HCT116 (cell line): ENCODE measurements at regions not wholly inside any gene's neighbourhood (a gene's known extent, or its start where the extent isn't known, plus 50 kb on each side); places are given as distances from the start of the nearest gene placed in this dataset.

Experiments used
- ATAC-seq: fragments of 200-7000 bp; cut with Tn5 transposase; 2 replicates; pipeline ENCODE4 v1.9.1; 2020; ENCODE audit warnings: mild to moderate bottlenecking, moderate library complexity
- BruUV-seq: library from RNA; stranded (reverse); fragments of 400-500 nt; replicated peaks from 2 replicates; lab custom pipeline; 2021; lab: Mats Ljungman, UMichigan
- CTCF ChIA-PET: fragments of 300-600 bp; sonication (Branson Sonifier 250); formaldehyde crosslinking; loops from one replicate; lab custom pipeline; 2021; ENCODE audit warnings: antibody characterized with exemption; lab: Charles Lee
- POLR2A ChIA-PET: fragments of 300-600, 350-600 bp; sonication (Branson Sonifier 250); formaldehyde crosslinking; loops from one replicate; lab custom pipeline; 2021; ENCODE audit warnings: antibody characterized with exemption; lab: Charles Lee
- RAD21 ChIA-PET, 2 experiments: fragments of 300-600 bp; sonication (Branson Sonifier 250); formaldehyde crosslinking; loops; one replicate each; lab custom pipeline; 2023; ENCODE audit warnings: low total read pairs in 2 of 2; ENCODE audit not compliant: uncharacterized antibody in 2 of 2, unreplicated experiment in 2 of 2, low non-redundant PET in 1 of 2; lab: Charles Lee
- DNase-seq: peaks from one replicate; pipeline ENCODE4 v3.0.0-alpha.2; 2010; ENCODE audit warnings: low read depth, low spot score
- H2AFZ ChIP-seq: fragments of 200-600 bp; shearing (Covaris generic), sonication (generic); 2 replicates; pipeline ENCODE4 v1.6.1; 2017; ENCODE audit warnings: low read depth, mixed run types, mixed read lengths, antibody characterized with exemption, low read length; ENCODE audit not compliant: poor library complexity, severe bottlenecking
- H3K27ac ChIP-seq: 2 replicates; pipeline ENCODE4 v1.5.1; 2012; ENCODE audit warnings: low read depth, low read length
- H3K27me3 ChIP-seq: fragments of 200-600 bp; sonication (generic); 2 replicates; pipeline ENCODE4 v1.6.1; 2016; ENCODE audit warnings: mixed run types, low read length, mixed read lengths; ENCODE audit not compliant: insufficient read depth
- H3K36me3 ChIP-seq, 2 experiments: fragments of 200-500 bp in 1 of 2; fragments of 200-600 bp in 1 of 2; sonication (Bioruptor generic) in 1 of 2; sonication (generic) in 1 of 2; 2 replicates each; pipeline versions ENCODE4 v1.5.1 to v1.6.1; 2014 to 2016; ENCODE audit warnings: low read length in 2 of 2, inconsistent platforms in 1 of 2, mixed read lengths in 1 of 2, mixed run types in 1 of 2; ENCODE audit not compliant: insufficient read depth in 2 of 2, control insufficient read depth in 1 of 2
- H3K4me1 ChIP-seq, 2 experiments: fragments of 200-600 bp in 1 of 2; sonication (generic) in 1 of 2; 2 replicates each; pipeline versions ENCODE4 v1.5.1 to v1.6.1; 2012 to 2017; ENCODE audit warnings: low read length in 2 of 2, inconsistent platforms in 1 of 2, mild to moderate bottlenecking in 1 of 2, mixed read lengths in 1 of 2, mixed run types in 1 of 2, moderate library complexity in 1 of 2; ENCODE audit not compliant: insufficient read depth in 2 of 2, control insufficient read depth in 1 of 2
- H3K4me2 ChIP-seq: fragments of 200-600 bp; sonication (generic); 2 replicates; pipeline ENCODE4 v1.6.1; 2017; ENCODE audit warnings: mixed run types, low read length, mixed read lengths
- H3K4me3 ChIP-seq, 2 experiments: fragments of 200-600 bp in 1 of 2; sonication (generic) in 1 of 2; replicated peaks in 1 of 2; 2 replicates each; pipeline ENCODE4 v1.5.1; 2011 to 2016; ENCODE audit warnings: low read length in 2 of 2, control low read depth in 1 of 2, low read depth in 1 of 2, mild to moderate bottlenecking in 1 of 2, mixed read lengths in 1 of 2, mixed run types in 1 of 2
- H3K79me2 ChIP-seq: fragments of 200-600 bp; sonication (generic); 2 replicates; pipeline ENCODE4 v1.6.1; 2017; ENCODE audit warnings: mild to moderate bottlenecking, mixed run types, low read length, moderate library complexity, mixed read lengths; ENCODE audit not compliant: insufficient read depth
- H3K9ac ChIP-seq: fragments of 200-600 bp; sonication (generic); 2 replicates; pipeline ENCODE4 v1.6.1; 2016; ENCODE audit warnings: low read length, mixed read lengths
- H3K9me2 ChIP-seq: fragments of 200-600 bp; sonication (generic), shearing (Covaris generic); 2 replicates; pipeline ENCODE4 v1.6.1; 2017; ENCODE audit warnings: mixed run types, mild to moderate bottlenecking, moderate library complexity; ENCODE audit not compliant: insufficient read depth
- H3K9me3 ChIP-seq, 2 experiments: fragments of 200-500 bp in 1 of 2; fragments of 200-600 bp in 1 of 2; sonication (Bioruptor generic) in 1 of 2; sonication (generic) in 1 of 2; 2 replicates each; pipeline ENCODE4 v1.6.1; 2014 to 2017; ENCODE audit warnings: low read length in 2 of 2, mixed read lengths in 2 of 2, inconsistent platforms in 1 of 2, low read depth in 1 of 2, mild to moderate bottlenecking in 1 of 2, mixed run types in 1 of 2, moderate library complexity in 1 of 2; ENCODE audit not compliant: control insufficient read depth in 1 of 2, insufficient read depth in 1 of 2
- H4K20me1 ChIP-seq: fragments of 200-600 bp; sonication (generic), shearing (Covaris generic); 2 replicates; pipeline ENCODE4 v1.6.1; 2017; ENCODE audit warnings: mixed run types, mild to moderate bottlenecking, moderate library complexity; ENCODE audit not compliant: insufficient read depth
- CBX3 ChIP-seq: IDR thresholded peaks from 2 replicates; pipeline ENCODE4 v1.6.1; 2012; ENCODE audit warnings: low read depth
- POLR2A ChIP-seq: IDR thresholded peaks from 2 replicates; pipeline ENCODE4 v1.7.0; 2011; ENCODE audit warnings: borderline replicate concordance; ENCODE audit not compliant: insufficient read depth, insufficient read length; ENCODE audit errors: extremely low read depth
- ZNF274 ChIP-seq: fragments of 200-500 bp; sonication (Bioruptor generic); IDR thresholded peaks from 2 replicates; pipeline ENCODE4 v1.6.1; 2014; ENCODE audit warnings: mild to moderate bottlenecking, low read depth, low read length, inconsistent platforms
- intact Hi-C: fragments of 100-400 bp; cut with micrococcal nuclease; formaldehyde crosslinking; loops from 2 replicates; pipeline ENCODE4 v1.10.0; 2022
- TF ChIP-seq, protein P1 (sequence below): IDR thresholded peaks from 2 replicates; pipeline ENCODE4 v1.6.1; 2012; ENCODE audit warnings: low read depth
- TF ChIP-seq, protein P2 (sequence below): IDR thresholded peaks from 2 replicates; pipeline ENCODE4 v1.6.1; 2012

DNA sequence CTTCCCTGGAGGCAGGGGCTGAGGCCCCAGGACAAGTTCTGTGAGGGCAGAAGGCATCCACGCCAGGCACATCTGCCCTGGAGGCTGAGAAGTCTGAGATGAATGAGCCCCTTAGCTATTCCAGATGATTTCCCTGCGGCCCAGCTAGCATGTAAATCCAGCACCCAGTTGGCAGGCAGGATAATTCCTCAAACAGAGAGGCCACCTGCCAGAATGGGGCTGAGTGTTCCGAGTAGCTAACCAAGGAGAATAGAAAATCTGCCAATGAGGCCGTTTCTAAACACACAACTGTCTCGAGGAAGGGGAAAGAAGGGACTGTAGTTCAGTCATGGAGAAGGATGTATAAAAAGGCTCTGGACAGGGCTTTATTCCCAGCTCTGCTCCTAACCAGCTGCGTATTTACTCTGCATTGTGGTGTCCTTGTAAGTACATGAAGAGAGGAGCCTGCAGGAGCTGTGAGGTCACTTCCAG, 211.4 kb upstream of the CDYL start:
- ChIA-PET CTCF (no interaction called here), RAD21 (no interaction called here), POLR2A (no interaction called here)
- no peaks in the 10 kb centered on the region for H4K20me1 ChIP-seq
- TF ChIP-seq, protein P1, sequence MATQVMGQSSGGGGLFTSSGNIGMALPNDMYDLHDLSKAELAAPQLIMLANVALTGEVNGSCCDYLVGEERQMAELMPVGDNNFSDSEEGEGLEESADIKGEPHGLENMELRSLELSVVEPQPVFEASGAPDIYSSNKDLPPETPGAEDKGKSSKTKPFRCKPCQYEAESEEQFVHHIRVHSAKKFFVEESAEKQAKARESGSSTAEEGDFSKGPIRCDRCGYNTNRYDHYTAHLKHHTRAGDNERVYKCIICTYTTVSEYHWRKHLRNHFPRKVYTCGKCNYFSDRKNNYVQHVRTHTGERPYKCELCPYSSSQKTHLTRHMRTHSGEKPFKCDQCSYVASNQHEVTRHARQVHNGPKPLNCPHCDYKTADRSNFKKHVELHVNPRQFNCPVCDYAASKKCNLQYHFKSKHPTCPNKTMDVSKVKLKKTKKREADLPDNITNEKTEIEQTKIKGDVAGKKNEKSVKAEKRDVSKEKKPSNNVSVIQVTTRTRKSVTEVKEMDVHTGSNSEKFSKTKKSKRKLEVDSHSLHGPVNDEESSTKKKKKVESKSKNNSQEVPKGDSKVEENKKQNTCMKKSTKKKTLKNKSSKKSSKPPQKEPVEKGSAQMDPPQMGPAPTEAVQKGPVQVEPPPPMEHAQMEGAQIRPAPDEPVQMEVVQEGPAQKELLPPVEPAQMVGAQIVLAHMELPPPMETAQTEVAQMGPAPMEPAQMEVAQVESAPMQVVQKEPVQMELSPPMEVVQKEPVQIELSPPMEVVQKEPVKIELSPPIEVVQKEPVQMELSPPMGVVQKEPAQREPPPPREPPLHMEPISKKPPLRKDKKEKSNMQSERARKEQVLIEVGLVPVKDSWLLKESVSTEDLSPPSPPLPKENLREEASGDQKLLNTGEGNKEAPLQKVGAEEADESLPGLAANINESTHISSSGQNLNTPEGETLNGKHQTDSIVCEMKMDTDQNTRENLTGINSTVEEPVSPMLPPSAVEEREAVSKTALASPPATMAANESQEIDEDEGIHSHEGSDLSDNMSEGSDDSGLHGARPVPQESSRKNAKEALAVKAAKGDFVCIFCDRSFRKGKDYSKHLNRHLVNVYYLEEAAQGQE = no peak
- no peak for TF ChIP-seq POLR2A
- TF ChIP-seq, protein P2, sequence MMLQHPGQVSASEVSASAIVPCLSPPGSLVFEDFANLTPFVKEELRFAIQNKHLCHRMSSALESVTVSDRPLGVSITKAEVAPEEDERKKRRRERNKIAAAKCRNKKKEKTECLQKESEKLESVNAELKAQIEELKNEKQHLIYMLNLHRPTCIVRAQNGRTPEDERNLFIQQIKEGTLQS = no peak
- no peak for TF ChIP-seq ZNF274
- BruUV-seq = no TSS peak
- intact Hi-C loops = no loop called here
- H3K4me2 ChIP-seq = no peak overlapping the region
- no peak for DNase-seq
- no peaks in the 10 kb centered on the region for H3K79me2 ChIP-seq
- no peaks in the 10 kb centered on the region for H3K9me2 ChIP-seq
- no peaks in the 10 kb centered on the region for H3K27me3 ChIP-seq
- no peak overlapping the region for H3K4me3 ChIP-seq
- no peaks in the 10 kb centered on the region for H3K9me3 ChIP-seq
- no peaks in the 10 kb centered on the region for H3K4me1 ChIP-seq
- H3K36me3 ChIP-seq = no peaks in the 10 kb centered on the region
- no peak overlapping the region for H3K27ac ChIP-seq
- no peak overlapping the region for H3K9ac ChIP-seq
- ATAC-seq = no peak
- H2AFZ ChIP-seq = no peak overlapping the region

DNA sequence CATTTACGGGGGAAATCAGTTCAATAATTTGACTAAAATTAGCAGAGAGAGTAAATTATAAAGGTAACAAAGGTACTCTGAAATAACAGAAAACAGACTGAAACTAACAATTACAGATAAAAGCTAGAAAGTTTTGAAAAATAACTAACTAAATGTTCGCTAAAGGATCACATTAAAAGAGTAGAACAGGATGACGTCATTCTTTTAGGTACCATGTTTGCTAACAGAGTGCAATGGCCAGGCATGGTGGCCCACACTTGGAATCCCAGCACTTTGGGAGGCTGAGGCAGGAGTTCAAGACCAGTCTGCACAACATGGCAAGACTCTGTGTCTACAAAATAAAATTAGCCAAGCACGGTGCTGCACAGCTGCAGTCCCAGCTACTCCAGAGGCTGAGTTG, 212.3 kb upstream of the CDYL start:
- no peaks in the 10 kb centered on the region for H3K36me3 ChIP-seq
- no peak overlapping the region for H3K27ac ChIP-seq
- intact Hi-C loops = no loop called here
- ChIA-PET RAD21 (no interaction called here), POLR2A (no interaction called here), CTCF (no interaction called here)
- no peak overlapping the region for H3K9ac ChIP-seq
- H3K79me2 ChIP-seq = no peaks in the 10 kb centered on the region
- H3K9me3 ChIP-seq = no peaks in the 10 kb centered on the region
- ATAC-seq = no peak
- H4K20me1 ChIP-seq = no peaks in the 10 kb centered on the region
- TF ChIP-seq CBX3 = no peak
- no peak for DNase-seq
- H3K27me3 ChIP-seq = no peaks in the 10 kb centered on the region
- no peaks in the 10 kb centered on the region for H3K4me1 ChIP-seq
- no peak overlapping the region for H3K4me2 ChIP-seq
- H3K4me3 ChIP-seq = no peak overlapping the region
- no TSS peak for BruUV-seq
- H2AFZ ChIP-seq = no peak overlapping the region
- H3K9me2 ChIP-seq = no peaks in the 10 kb centered on the region
